Osteoblast (primary cell): ENCODE measurements at regions not wholly inside any gene's neighbourhood (a gene's known extent, or its start where the extent isn't known, plus 50 kb on each side); places are given as distances from the start of the nearest gene placed in this dataset.

Experiments
- DNase-seq: peaks from one replicate; pipeline ENCODE4 v3.0.0; 2011; ENCODE audit warnings: low spot score, mixed read lengths; ENCODE audit not compliant: insufficient read length; ENCODE audit errors: missing footprints
- H2AFZ ChIP-seq: 2 replicates; pipeline ENCODE4 v1.6.0; 2011; ENCODE audit warnings: mild to moderate bottlenecking, low read length
- H3K27ac ChIP-seq: 2 replicates; pipeline ENCODE4 v1.5.1; 2011; ENCODE audit warnings: mild to moderate bottlenecking, low read depth, low read length, moderate library complexity
- H3K27me3 ChIP-seq: 2 replicates; pipeline ENCODE4 v1.6.0; 2012; ENCODE audit warnings: mild to moderate bottlenecking, control low read depth, inconsistent platforms, low read length, moderate library complexity; ENCODE audit not compliant: insufficient read depth
- H3K36me3 ChIP-seq: 2 replicates; pipeline ENCODE4 v1.5.1; 2011; ENCODE audit warnings: mild to moderate bottlenecking, low read length, control low read depth, moderate library complexity; ENCODE audit not compliant: insufficient read depth
- H3K4me1 ChIP-seq: 2 replicates; pipeline ENCODE4 v1.5.1; 2011; ENCODE audit warnings: mild to moderate bottlenecking, low read length, control low read depth, moderate library complexity; ENCODE audit not compliant: insufficient read depth
- H3K4me2 ChIP-seq: 2 replicates; pipeline ENCODE4 v1.6.0; 2011; ENCODE audit warnings: mild to moderate bottlenecking, low read length; ENCODE audit not compliant: insufficient read depth
- H3K4me3 ChIP-seq: fragments of 200-600 bp; sonication (generic); 3 replicates; pipeline ENCODE4 v1.5.1; 2012; ENCODE audit warnings: mild to moderate bottlenecking, low read length, inconsistent platforms; ENCODE audit not compliant: insufficient read depth
- H3K79me2 ChIP-seq: 2 replicates; pipeline ENCODE4 v1.6.0; 2012; ENCODE audit warnings: mild to moderate bottlenecking, low read length, control low read depth, inconsistent platforms; ENCODE audit not compliant: insufficient read depth
- H3K9me3 ChIP-seq: 2 replicates; pipeline ENCODE4 v1.5.1; 2011; ENCODE audit warnings: low read depth, low read length, control low read depth
- H4K20me1 ChIP-seq: 2 replicates; pipeline ENCODE4 v1.6.0; 2012; ENCODE audit warnings: mild to moderate bottlenecking, low read length, control low read depth; ENCODE audit not compliant: insufficient read depth
- TF ChIP-seq, protein P1 (sequence below): IDR thresholded peaks from 2 replicates; pipeline ENCODE4 v1.5.1; 2011; ENCODE audit warnings: mild to moderate bottlenecking, low read depth, low read length, moderate library complexity; ENCODE audit errors: extremely low read depth

DNA sequence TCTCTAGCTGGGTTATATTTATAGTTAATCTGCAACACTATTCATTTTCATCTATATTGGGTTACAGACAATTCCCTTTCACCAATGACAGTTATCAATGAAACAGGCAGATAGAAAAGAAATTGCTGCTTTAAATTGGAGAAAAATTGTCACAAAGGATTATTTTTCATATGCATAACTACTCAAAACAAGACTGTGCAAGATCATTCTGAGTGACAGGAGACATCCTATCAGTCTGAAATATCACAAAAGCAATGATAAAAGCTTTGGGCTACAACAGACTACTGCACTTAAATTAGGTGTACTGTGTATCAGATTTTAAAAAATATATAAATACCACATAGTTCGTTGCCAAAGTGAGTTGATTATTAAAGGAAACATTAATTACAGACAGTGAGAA, 722.6 kb downstream of the ARAP2 start:
- Histone ChIP-seq H3K79me2 (no peaks in the 10 kb centered on the region), H3K4me3 (no peak overlapping the region), H3K36me3 (no peaks in the 10 kb centered on the region), H3K9me3 (no peaks in the 10 kb centered on the region), H3K4me2 (no peak overlapping the region), H3K27me3 (no peaks in the 10 kb centered on the region), H3K27ac (no peak overlapping the region), H4K20me1 (no peaks in the 10 kb centered on the region), H3K4me1 (no peaks in the 10 kb centered on the region), H2AFZ (no peak overlapping the region)
- DNase-seq: no peak
- TF ChIP-seq, protein P1, sequence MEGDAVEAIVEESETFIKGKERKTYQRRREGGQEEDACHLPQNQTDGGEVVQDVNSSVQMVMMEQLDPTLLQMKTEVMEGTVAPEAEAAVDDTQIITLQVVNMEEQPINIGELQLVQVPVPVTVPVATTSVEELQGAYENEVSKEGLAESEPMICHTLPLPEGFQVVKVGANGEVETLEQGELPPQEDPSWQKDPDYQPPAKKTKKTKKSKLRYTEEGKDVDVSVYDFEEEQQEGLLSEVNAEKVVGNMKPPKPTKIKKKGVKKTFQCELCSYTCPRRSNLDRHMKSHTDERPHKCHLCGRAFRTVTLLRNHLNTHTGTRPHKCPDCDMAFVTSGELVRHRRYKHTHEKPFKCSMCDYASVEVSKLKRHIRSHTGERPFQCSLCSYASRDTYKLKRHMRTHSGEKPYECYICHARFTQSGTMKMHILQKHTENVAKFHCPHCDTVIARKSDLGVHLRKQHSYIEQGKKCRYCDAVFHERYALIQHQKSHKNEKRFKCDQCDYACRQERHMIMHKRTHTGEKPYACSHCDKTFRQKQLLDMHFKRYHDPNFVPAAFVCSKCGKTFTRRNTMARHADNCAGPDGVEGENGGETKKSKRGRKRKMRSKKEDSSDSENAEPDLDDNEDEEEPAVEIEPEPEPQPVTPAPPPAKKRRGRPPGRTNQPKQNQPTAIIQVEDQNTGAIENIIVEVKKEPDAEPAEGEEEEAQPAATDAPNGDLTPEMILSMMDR: no peak

DNA sequence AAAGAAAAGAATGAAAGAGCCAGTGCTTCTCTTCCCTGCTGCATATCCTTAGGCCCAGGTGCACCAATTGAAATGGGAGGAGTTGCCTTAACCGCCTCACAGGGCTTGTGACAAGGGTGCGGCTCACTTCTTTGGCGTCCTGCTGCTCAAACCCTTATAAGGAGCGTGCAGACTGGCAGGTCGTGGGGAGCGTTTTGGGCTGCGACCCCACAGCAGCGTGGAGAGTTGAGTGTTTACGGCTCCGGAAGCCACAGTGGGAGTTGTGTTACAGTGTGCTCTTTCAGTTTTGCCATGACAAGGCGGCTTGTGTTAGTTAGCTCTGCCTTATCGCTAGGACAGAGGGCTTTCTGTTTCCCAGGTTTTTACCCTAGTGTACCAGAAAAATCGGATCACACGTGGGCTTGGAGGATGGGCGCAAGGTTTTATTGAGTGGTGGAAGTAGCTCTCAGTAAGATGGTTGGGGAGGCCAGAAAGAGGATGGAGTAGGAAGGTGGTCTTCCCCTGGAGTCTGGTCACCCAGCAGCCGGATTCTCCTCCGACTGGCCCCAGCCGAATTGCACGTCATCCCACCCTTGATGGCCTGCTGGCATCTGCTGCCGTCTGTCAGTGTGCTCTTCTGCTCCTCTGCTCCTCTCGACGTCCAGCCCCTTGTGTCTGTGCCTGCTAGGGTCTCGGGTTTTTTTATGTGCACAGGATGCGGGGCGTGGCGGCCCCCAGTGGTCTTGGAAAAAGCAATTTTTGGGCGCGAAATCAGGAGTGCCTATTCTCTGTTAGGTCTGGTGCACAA, 718.9 kb downstream of the ARAP2 start:
- Histone ChIP-seq H3K27me3 (no peaks in the 10 kb centered on the region), H3K36me3 (no peaks in the 10 kb centered on the region), H4K20me1 (no peaks in the 10 kb centered on the region), H3K4me2 (no peak overlapping the region), H2AFZ (no peak overlapping the region), H3K79me2 (no peaks in the 10 kb centered on the region), H3K4me1 (no peaks in the 10 kb centered on the region), H3K4me3 (no peak overlapping the region), H3K27ac (no peak overlapping the region), H3K9me3 (no peaks in the 10 kb centered on the region)
- no peak for DNase-seq
- TF ChIP-seq, protein P1: no peak

DNA sequence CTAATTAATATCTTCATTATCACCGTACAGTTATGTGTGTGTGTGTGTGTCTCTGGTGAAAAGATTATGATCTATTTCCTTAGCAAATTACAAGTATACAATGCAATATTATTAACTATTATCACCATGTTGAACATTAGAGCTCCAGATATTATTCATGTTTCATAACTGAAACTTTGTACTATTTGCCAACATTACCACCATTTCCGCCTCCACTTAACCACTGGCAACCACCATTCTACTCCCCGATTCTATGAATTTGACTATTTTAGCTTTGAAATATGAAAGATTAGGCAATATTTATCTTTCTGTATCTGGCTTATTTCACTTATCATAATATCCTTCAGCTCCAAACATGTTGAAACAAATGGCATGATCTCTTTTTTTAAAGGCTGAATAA, 717.9 kb downstream of the ARAP2 start:
- H3K27ac ChIP-seq: no peak overlapping the region
- no peaks in the 10 kb centered on the region for H3K79me2 ChIP-seq
- DNase-seq: no peak
- no peak overlapping the region for H2AFZ ChIP-seq
- TF ChIP-seq, protein P1: no peak
- no peaks in the 10 kb centered on the region for H3K36me3 ChIP-seq
- H3K27me3 ChIP-seq: no peaks in the 10 kb centered on the region
- no peaks in the 10 kb centered on the region for H4K20me1 ChIP-seq
- no peak overlapping the region for H3K4me3 ChIP-seq
- no peak overlapping the region for H3K4me2 ChIP-seq
- H3K4me1 ChIP-seq: no peaks in the 10 kb centered on the region
- H3K9me3 ChIP-seq: no peaks in the 10 kb centered on the region

DNA sequence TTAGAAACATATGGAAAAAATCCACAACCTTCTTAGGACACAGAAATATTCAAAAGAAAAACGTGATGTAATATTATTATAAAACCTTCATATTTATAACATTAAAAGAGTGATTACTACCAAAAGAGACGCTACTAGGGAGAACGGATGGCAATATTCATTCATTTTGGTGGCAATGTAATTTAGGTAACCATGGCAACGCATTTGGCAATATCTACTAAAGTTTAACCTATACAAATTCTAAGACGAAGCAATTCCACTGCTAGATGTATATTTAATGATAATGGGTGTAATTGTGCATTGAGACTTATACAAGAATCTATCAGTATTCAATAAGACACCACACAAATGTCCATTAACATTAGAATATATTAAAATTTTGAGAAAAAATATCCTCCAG, 709.4 kb downstream of the ARAP2 start:
- H3K4me1 ChIP-seq: no peaks in the 10 kb centered on the region
- TF ChIP-seq, protein P1: no peak
- no peaks in the 10 kb centered on the region for H3K27me3 ChIP-seq
- no peak overlapping the region for H3K4me3 ChIP-seq
- no peaks in the 10 kb centered on the region for H4K20me1 ChIP-seq
- no peak overlapping the region for H2AFZ ChIP-seq
- no peak overlapping the region for H3K27ac ChIP-seq
- no peak for DNase-seq
- H3K4me2 ChIP-seq: no peak overlapping the region
- no peaks in the 10 kb centered on the region for H3K36me3 ChIP-seq
- H3K79me2 ChIP-seq: no peaks in the 10 kb centered on the region
- no peaks in the 10 kb centered on the region for H3K9me3 ChIP-seq
